ENCODE measurements at regions not wholly inside any gene's neighbourhood (a gene's known extent, or its start where the extent isn't known, plus 50 kb on each side); places are given as distances from the start of the nearest gene placed in this dataset.

- DNase-seq = no peak
Measured at GRCh38 chr1:93013145-93014065, 52.1 kb upstream of the DIPK1A start.

DNA sequence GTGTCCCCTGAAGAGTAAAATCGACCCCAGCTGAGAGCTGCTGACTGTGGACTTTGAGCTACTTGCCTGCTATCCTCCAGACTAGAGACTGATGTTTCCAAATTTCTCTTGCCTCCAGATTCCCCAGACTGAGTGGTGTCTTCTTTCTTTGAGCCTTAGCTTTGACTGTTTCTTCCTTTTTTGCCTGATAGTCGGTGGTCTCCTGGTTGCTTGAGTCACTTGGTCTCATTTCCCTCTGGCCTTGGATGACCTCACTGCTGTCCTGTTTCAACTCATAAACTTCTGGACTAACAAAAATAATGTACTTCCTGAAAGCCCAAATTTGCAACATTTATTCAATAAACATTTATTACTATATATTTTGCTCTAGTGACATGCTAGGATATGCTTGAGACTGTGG lies 52.9 kb upstream of the DIPK1A start:
- no peak for DNase-seq

GRCh38 chr1:93015590-93015989 lies 54.3 kb upstream of the DIPK1A start:
- DNase-seq = no peak

- DNase-seq = no peak
Measured at GRCh38 chr1:93016171-93016570, 54.9 kb upstream of the DIPK1A start.

GRCh38 chr1:93021539-93022134 lies 57.4 kb upstream of the MTF2 start:
- DNase-seq = peak; percentile 75

GRCh38 chr1:93022580-93022979 lies 56.5 kb upstream of the MTF2 start:
- no peak for DNase-seq

GRCh38 chr1:93023281-93023680 lies 55.8 kb upstream of the MTF2 start:
- DNase-seq = no peak

- no peak for DNase-seq
Measured at GRCh38 chr1:93025572-93025971, 53.5 kb upstream of the MTF2 start.

GRCh38 chr1:93028542-93028941 lies 50.5 kb upstream of the MTF2 start:
- no peak for DNase-seq

Measured in NCI-H1105 treated with DMSO at 0.1 percent for 48 hours (cell line).